ENCODE measurements at regions not wholly inside any gene's neighbourhood (a gene's known extent, or its start where the extent isn't known, plus 50 kb on each side); places are given as distances from the start of the nearest gene placed in this dataset.
"Not testable (repeated sequence)": the region's sequence is repeated elsewhere in the genome, so short reads cannot be mapped to it uniquely, and the experiment has no call there.

- no peak for DNase-seq
- H3K9me3 Mint-ChIP-seq: peaks cover 0 to 5% (median 0%) of the 10 kb centered on the region in 7 donors
- no peaks in the 10 kb centered on the region for H3K4me1 Mint-ChIP-seq
- H3K36me3 Mint-ChIP-seq: no peaks in the 10 kb centered on the region
- no peaks in the 10 kb centered on the region for H3K9me3 ChIP-seq (ENCODE audit: control insufficient read depth in 2 of 2, low read length in 2 of 2)
- H3K4me3 ChIP-seq (ENCODE audit: low read depth, low read length): no peak overlapping the region
- H3K27me3 ChIP-seq (ENCODE audit: control insufficient read depth, insufficient read depth, low read length): no peaks in the 10 kb centered on the region
- no peaks in the 10 kb centered on the region for H3K4me1 ChIP-seq (ENCODE audit: control insufficient read depth, insufficient read depth, low read length, poor library complexity, severe bottlenecking)
- H3K4me3 Mint-ChIP-seq: no peak overlapping the region
- no peak overlapping the region for H3K27ac Mint-ChIP-seq
- H3K36me3 ChIP-seq (ENCODE audit: control insufficient read depth, insufficient read depth, low read length): no peaks in the 10 kb centered on the region
- no peak overlapping the region for H3K27ac ChIP-seq (ENCODE audit: insufficient read depth, low read length, poor library complexity, severe bottlenecking)
- peaks cover 18% of the 10 kb centered on the region for H3K27me3 Mint-ChIP-seq
- ATAC-seq (ENCODE audit: low read depth in 2 of 2): no peak
These were observed 69.8 kb upstream of the TOPAZ1 start for GRCh38 chr3:44171891-44172290.

DNA sequence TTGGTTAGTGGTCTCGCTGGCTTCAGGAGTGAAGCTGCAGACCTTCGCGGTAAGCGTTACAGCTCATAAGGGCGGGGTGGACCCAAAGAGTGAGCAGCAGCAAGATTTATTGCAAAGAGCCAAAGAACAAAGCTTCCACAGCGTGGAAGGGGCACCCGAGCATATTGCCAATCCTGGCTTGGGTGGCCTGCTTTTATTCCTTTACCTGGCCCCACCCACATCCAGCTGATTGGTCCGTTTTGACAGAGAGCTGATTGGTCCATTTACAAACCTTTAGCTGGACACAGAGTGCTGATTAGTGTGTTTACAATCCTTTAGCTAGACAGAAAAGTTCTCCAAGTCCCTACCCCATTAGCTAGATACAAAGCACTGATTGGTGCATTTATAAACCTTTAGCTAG is 69.0 kb upstream of the TOPAZ1 start:
- H3K4me1 ChIP-seq (ENCODE audit: control insufficient read depth, insufficient read depth, low read length, poor library complexity, severe bottlenecking); H3K36me3 Mint-ChIP-seq; H3K27ac Mint-ChIP-seq; H3K27me3 ChIP-seq (ENCODE audit: control insufficient read depth, insufficient read depth, low read length); H3K4me1 Mint-ChIP-seq; H3K27ac ChIP-seq (ENCODE audit: insufficient read depth, low read length, poor library complexity, severe bottlenecking); H3K4me3 ChIP-seq (ENCODE audit: low read depth, low read length); H3K36me3 ChIP-seq (ENCODE audit: control insufficient read depth, insufficient read depth, low read length); H3K4me3 Mint-ChIP-seq; H3K9me3 ChIP-seq (ENCODE audit: control insufficient read depth in 2 of 2, low read length in 2 of 2); H3K9me3 Mint-ChIP-seq; DNase-seq; ATAC-seq (ENCODE audit: low read depth in 2 of 2): not testable (repeated sequence)
- H3K27me3 Mint-ChIP-seq: peaks cover 18% of the 10 kb centered on the region

DNA sequence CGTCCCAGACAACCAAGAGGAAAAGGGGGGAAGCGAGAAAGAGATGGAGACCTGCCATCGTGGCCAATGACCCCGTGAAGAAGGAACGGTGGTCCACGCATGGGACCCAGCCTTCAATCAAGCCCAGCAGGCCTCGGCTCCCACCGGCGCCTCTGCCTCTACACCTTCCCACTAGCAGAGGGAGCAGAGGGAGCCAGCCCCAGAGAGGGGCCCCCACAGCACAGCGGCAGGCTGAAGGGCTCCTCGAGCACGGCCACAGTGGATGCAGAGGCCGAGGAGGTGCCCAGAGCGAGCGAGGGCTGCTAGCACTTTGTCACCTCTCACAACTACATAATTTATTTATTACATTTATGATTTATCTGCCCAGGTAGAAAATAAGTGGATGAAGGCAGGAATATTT is 68.4 kb upstream of the TOPAZ1 start:
- H3K36me3 Mint-ChIP-seq: no peaks in the 10 kb centered on the region

DNA sequence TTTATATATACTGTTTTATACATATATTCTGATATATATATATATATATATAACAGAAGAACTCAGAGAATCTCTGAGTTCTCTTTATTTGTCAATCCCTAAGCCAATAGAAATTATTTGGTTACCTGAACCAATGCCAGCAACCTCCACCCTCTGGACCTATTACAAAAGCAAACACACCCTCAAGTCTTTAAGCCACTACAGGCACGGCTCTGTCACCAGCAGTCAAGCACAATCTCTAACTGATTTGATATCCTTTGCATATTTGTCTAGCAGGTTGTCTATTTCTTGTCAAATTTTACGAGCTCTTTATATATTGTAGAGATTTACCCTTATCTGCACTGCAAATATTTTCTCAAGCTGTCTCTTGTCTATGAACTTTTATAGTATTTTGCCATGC is 66.6 kb upstream of the TOPAZ1 start:
- Histone ChIP-seq H3K36me3 (ENCODE audit: control insufficient read depth, insufficient read depth, low read length) (no peaks in the 10 kb centered on the region), H3K9me3 (ENCODE audit: control insufficient read depth in 2 of 2, low read length in 2 of 2) (no peaks in the 10 kb centered on the region), H3K4me1 (ENCODE audit: control insufficient read depth, insufficient read depth, low read length, poor library complexity, severe bottlenecking) (no peaks in the 10 kb centered on the region), H3K27me3 (ENCODE audit: control insufficient read depth, insufficient read depth, low read length) (no peaks in the 10 kb centered on the region), H3K4me3 (ENCODE audit: low read depth, low read length) (no peak overlapping the region), H3K27ac (ENCODE audit: insufficient read depth, low read length, poor library complexity, severe bottlenecking) (no peak overlapping the region)
- Mint-ChIP-seq H3K4me1 (no peaks in the 10 kb centered on the region), H3K4me3 (no peak overlapping the region), H3K27me3 (peaks cover 8% of the 10 kb centered on the region), H3K9me3 (peaks cover 0 to 5% (median 0%) of the 10 kb centered on the region in 7 donors), H3K27ac (no peak overlapping the region), H3K36me3 (no peaks in the 10 kb centered on the region)
- DNase-seq: no peak
- ATAC-seq (ENCODE audit: low read depth in 2 of 2): no peak

More for the DNA sequence above, 68.4 kb upstream of the TOPAZ1 start:
- H3K4me1 Mint-ChIP-seq: no peaks in the 10 kb centered on the region
- Histone ChIP-seq H3K27ac (ENCODE audit: insufficient read depth, low read length, poor library complexity, severe bottlenecking) (no peak overlapping the region), H3K36me3 (ENCODE audit: control insufficient read depth, insufficient read depth, low read length) (no peaks in the 10 kb centered on the region), H3K4me3 (ENCODE audit: low read depth, low read length) (no peak overlapping the region), H3K4me1 (ENCODE audit: control insufficient read depth, insufficient read depth, low read length, poor library complexity, severe bottlenecking) (no peaks in the 10 kb centered on the region), H3K27me3 (ENCODE audit: control insufficient read depth, insufficient read depth, low read length) (no peaks in the 10 kb centered on the region), H3K9me3 (ENCODE audit: control insufficient read depth in 2 of 2, low read length in 2 of 2) (no peaks in the 10 kb centered on the region)
- DNase-seq (no peak), ATAC-seq (ENCODE audit: low read depth in 2 of 2) (no peak)
- H3K9me3 Mint-ChIP-seq: peaks cover 0 to 5% (median 0%) of the 10 kb centered on the region in 7 donors
- H3K27ac Mint-ChIP-seq: no peak overlapping the region
- peaks cover 18% of the 10 kb centered on the region for H3K27me3 Mint-ChIP-seq
- H3K4me3 Mint-ChIP-seq: no peak overlapping the region

DNA sequence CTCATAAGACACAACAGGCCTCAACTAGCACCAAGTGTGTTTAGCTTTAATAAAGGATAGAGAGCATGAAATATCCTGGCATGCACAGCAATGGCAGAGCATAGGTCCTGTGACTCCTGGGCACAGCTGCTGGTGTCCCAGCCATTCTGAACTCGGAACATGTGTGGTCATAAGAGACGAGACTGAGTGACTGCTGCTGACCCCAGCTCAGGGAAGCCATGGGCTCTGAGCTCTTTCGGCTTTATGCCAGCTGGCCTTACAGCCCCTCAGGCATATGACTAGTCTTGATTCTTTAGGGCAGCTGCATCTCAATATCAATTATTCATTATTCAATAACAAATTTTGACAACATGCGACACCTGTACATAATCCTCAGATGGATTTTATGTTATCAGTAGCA is 62.4 kb upstream of the TOPAZ1 start:
- H3K4me1 ChIP-seq (ENCODE audit: control insufficient read depth, insufficient read depth, low read length, poor library complexity, severe bottlenecking): no peaks in the 10 kb centered on the region
- Mint-ChIP-seq H3K4me3 (no peak overlapping the region), H3K27ac (no peak overlapping the region), H3K9me3 (no peaks in the 10 kb centered on the region), H3K36me3 (no peaks in the 10 kb centered on the region), H3K27me3 (peaks cover 9% of the 10 kb centered on the region), H3K4me1 (no peaks in the 10 kb centered on the region)
- H3K4me3 ChIP-seq (ENCODE audit: low read depth, low read length): no peak overlapping the region
- H3K27me3 ChIP-seq (ENCODE audit: control insufficient read depth, insufficient read depth, low read length): peaks cover 6% of the 10 kb centered on the region
- no peaks in the 10 kb centered on the region for H3K9me3 ChIP-seq (ENCODE audit: control insufficient read depth in 2 of 2, low read length in 2 of 2)
- no peak overlapping the region for H3K27ac ChIP-seq (ENCODE audit: insufficient read depth, low read length, poor library complexity, severe bottlenecking)
- ATAC-seq (ENCODE audit: low read depth in 2 of 2) (no peak), DNase-seq (no peak)
- no peaks in the 10 kb centered on the region for H3K36me3 ChIP-seq (ENCODE audit: control insufficient read depth, insufficient read depth, low read length)

DNA sequence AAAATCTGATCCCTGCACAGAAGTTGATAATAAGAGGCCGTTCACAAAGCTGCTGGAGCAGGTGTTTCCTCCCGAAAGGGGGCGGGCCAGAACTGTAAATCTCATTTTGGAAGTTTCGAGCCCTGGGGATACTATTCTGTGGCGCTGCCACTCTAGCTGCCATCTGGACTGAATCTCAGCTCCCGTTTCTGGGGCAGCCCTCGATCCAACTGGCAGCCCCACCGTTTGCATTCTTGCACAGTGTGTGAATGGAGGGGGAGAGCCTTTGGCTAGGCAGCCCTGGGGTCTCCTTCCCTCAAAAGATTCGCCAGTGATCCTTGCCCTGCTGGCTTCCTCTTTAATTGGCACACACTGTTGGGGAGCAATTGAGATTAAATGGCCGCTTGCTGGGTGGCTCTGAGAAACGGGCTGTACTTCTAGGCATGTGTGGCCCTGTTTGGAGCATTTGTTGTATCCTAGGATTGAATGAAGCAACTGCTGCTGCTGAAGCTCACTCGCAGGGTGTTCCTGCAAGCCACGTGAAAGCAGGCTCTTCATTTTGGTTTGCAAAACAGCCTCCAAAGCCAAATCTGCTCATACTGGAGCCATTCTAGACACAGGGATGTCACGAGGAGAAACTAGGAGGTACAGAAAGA is 57.2 kb upstream of the TOPAZ1 start:
- DNase-seq: no peak

GRCh38 chr3:44185396-44185915 is 56.2 kb upstream of the TOPAZ1 start:
- Mint-ChIP-seq H3K4me1 (no peaks in the 10 kb centered on the region), H3K27ac (no peak overlapping the region), H3K36me3 (no peaks in the 10 kb centered on the region), H3K27me3 (peaks cover 12% of the 10 kb centered on the region), H3K9me3 (no peaks in the 10 kb centered on the region), H3K4me3 (no peak overlapping the region)
- Histone ChIP-seq H3K27ac (ENCODE audit: insufficient read depth, low read length, poor library complexity, severe bottlenecking) (no peak overlapping the region), H3K27me3 (ENCODE audit: control insufficient read depth, insufficient read depth, low read length) (peaks cover 6% of the 10 kb centered on the region), H3K4me1 (ENCODE audit: control insufficient read depth, insufficient read depth, low read length, poor library complexity, severe bottlenecking) (no peaks in the 10 kb centered on the region), H3K9me3 (ENCODE audit: control insufficient read depth in 2 of 2, low read length in 2 of 2) (no peaks in the 10 kb centered on the region), H3K4me3 (ENCODE audit: low read depth, low read length) (no peak overlapping the region), H3K36me3 (ENCODE audit: control insufficient read depth, insufficient read depth, low read length) (no peaks in the 10 kb centered on the region)
- DNase-seq (no peak), ATAC-seq (ENCODE audit: low read depth in 2 of 2) (no peak)

More for the DNA sequence above, 57.2 kb upstream of the TOPAZ1 start:
- Mint-ChIP-seq H3K9me3 (no peaks in the 10 kb centered on the region), H3K36me3 (no peaks in the 10 kb centered on the region), H3K27me3 (peaks cover 12% of the 10 kb centered on the region), H3K4me1 (no peaks in the 10 kb centered on the region), H3K27ac (no peak overlapping the region), H3K4me3 (no peak overlapping the region)
- Histone ChIP-seq H3K27me3 (ENCODE audit: control insufficient read depth, insufficient read depth, low read length) (peaks cover 6% of the 10 kb centered on the region), H3K27ac (ENCODE audit: insufficient read depth, low read length, poor library complexity, severe bottlenecking) (no peak overlapping the region), H3K4me1 (ENCODE audit: control insufficient read depth, insufficient read depth, low read length, poor library complexity, severe bottlenecking) (no peaks in the 10 kb centered on the region), H3K9me3 (ENCODE audit: control insufficient read depth in 2 of 2, low read length in 2 of 2) (no peaks in the 10 kb centered on the region), H3K4me3 (ENCODE audit: low read depth, low read length) (no peak overlapping the region), H3K36me3 (ENCODE audit: control insufficient read depth, insufficient read depth, low read length) (no peaks in the 10 kb centered on the region)
- no peak for ATAC-seq (ENCODE audit: low read depth in 2 of 2)

DNA sequence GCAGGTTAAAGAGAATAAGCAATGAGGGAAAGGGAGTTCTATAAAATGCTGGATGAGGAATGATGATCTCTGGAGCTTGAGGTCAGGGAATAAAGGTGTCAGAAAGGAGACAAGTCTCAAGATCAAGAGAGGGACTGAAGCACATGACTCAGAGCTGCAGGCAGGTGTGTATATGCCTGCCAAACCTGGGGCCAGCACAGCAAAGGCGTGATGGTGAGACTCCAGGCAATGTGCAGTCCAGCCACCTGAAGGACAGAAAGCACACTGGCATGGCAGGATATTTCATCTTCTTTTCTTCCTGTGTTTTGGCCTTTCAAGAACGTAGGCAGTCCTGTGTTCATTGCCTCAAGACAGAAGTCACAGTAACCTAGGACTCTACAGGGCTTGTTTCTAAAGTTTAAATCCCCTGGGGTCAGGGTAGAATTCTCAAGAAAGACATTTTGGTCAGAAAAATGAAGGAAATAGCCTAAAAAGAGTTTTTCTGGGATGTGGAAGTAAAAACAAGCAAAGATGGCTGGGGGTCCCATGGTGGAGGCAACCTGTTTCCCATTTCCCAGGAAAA is 55.5 kb upstream of the TOPAZ1 start:
- H3K27me3 Mint-ChIP-seq: peaks cover 12% of the 10 kb centered on the region
- DNase-seq (no peak), ATAC-seq (ENCODE audit: low read depth in 2 of 2) (no peak)
- no peak overlapping the region for H3K4me3 Mint-ChIP-seq
- no peak overlapping the region for H3K27ac Mint-ChIP-seq
- no peaks in the 10 kb centered on the region for H3K36me3 ChIP-seq (ENCODE audit: control insufficient read depth, insufficient read depth, low read length)
- no peaks in the 10 kb centered on the region for H3K9me3 Mint-ChIP-seq
- no peaks in the 10 kb centered on the region for H3K9me3 ChIP-seq (ENCODE audit: control insufficient read depth in 2 of 2, low read length in 2 of 2)
- peaks cover 6% of the 10 kb centered on the region for H3K27me3 ChIP-seq (ENCODE audit: control insufficient read depth, insufficient read depth, low read length)
- no peaks in the 10 kb centered on the region for H3K4me1 Mint-ChIP-seq
- H3K36me3 Mint-ChIP-seq: no peaks in the 10 kb centered on the region
- H3K4me1 ChIP-seq (ENCODE audit: control insufficient read depth, insufficient read depth, low read length, poor library complexity, severe bottlenecking): no peaks in the 10 kb centered on the region
- H3K27ac ChIP-seq (ENCODE audit: insufficient read depth, low read length, poor library complexity, severe bottlenecking): no peak overlapping the region
- no peak overlapping the region for H3K4me3 ChIP-seq (ENCODE audit: low read depth, low read length)

All from CD4-positive, CD25-positive, alpha-beta regulatory T cell (primary cell).